ENCODE measurements at regions not wholly inside any gene's neighbourhood (a gene's known extent, or its start where the extent isn't known, plus 50 kb on each side); places are given as distances from the start of the nearest gene placed in this dataset.

- no peaks in the 10 kb centered on the region for H3K36me3 ChIP-seq (ENCODE audit: control insufficient read depth, insufficient read depth, low read length)
- no peak overlapping the region for H4K8ac ChIP-seq (ENCODE audit: low read depth in 2 of 2, low read length in 2 of 2)
Measured at GRCh38 chr14:99093532-99094517, 178.2 kb downstream of the BCL11B start.

More at GRCh38 chr14:99093532-99094517, 178.2 kb downstream of the BCL11B start:
- Histone ChIP-seq H3K9ac (ENCODE audit: low read depth, low read length) (no peak overlapping the region), H2BK20ac (ENCODE audit: low read depth, low read length) (no peak overlapping the region), H2BK120ac (ENCODE audit: low read depth, low read length) (no peak overlapping the region), H3K23ac (ENCODE audit: low read depth, low read length) (no peak overlapping the region), H2AK9ac (replicated peaks; ENCODE audit: low read depth, low read length, poor library complexity) (no peak overlapping the region), H3K4me1 (ENCODE audit: control insufficient read depth, insufficient read depth, low read length) (no peaks in the 10 kb centered on the region), H2BK5ac (ENCODE audit: low read depth, low read length, poor library complexity, severe bottlenecking) (no peak overlapping the region), H2AK5ac (ENCODE audit: low read depth, low read length) (no peak overlapping the region), H4K20me1 (ENCODE audit: insufficient read depth, low read length) (no peaks in the 10 kb centered on the region), H3K9me1 (ENCODE audit: insufficient read depth, low read length) (no peaks in the 10 kb centered on the region), H3K9me3 (ENCODE audit: control insufficient read depth, insufficient read depth, low read length) (peaks cover 20% of the 10 kb centered on the region), H3K4me2 (ENCODE audit: low read depth, low read length) (no peak overlapping the region), H2BK15ac (ENCODE audit: low read depth, low read length) (no peak overlapping the region), H2AFZ (replicated peaks; ENCODE audit: low read length, poor library complexity) (no peak overlapping the region), H3K79me1 (ENCODE audit: low read depth in 1 of 2, low read length in 2 of 2) (no peaks in the 10 kb centered on the region), H3K14ac (replicated peaks; ENCODE audit: low read depth, low read length) (no peak overlapping the region), H3K4me3 (ENCODE audit: insufficient read depth, low read depth, low read length) (no peak overlapping the region), H4K5ac (ENCODE audit: low read depth, low read length) (no peak overlapping the region), H3K27me3 (ENCODE audit: control insufficient read depth, insufficient read depth, low read length) (no peaks in the 10 kb centered on the region), H4K91ac (ENCODE audit: insufficient read depth, low read depth, low read length) (no peak overlapping the region), H3K18ac (ENCODE audit: low read depth, low read length) (no peak overlapping the region), H3K27ac (ENCODE audit: insufficient read depth, low read length) (no peak overlapping the region), H3K4ac (ENCODE audit: low read depth, low read length) (no peak overlapping the region), H3K56ac (ENCODE audit: extremely low read depth, insufficient read depth, low read length) (no peak overlapping the region)
- CTCF ChIA-PET = no interaction called here
- dilution Hi-C loops (cut with HindIII; ENCODE audit: low sequenced_read_pairs, unreplicated experiment) (no loop called here), in situ Hi-C loops (cut with MboI; ENCODE audit: low sequenced_read_pairs) (no loop called here), intact Hi-C loops (cut with micrococcal nuclease) (loop anchor here (10.0 kb wide), 1 partner anchor 779 kb away; no protein-coding TSS in a partner anchor)
- TF ChIP-seq BHLHE40 (IDR thresholded peaks at IDR 0.05; ENCODE audit: low read depth, low read length) = no peak
- TF ChIP-seq POLR2A (IDR thresholded peaks at IDR 0.05; ENCODE audit: low read depth, low read length) = no peak
- TF ChIP-seq ELK1 (IDR thresholded peaks at IDR 0.05; ENCODE audit: borderline replicate concordance, low read depth, low read length) = no peak
- no peak for TF ChIP-seq FOS (IDR thresholded peaks at IDR 0.05; ENCODE audit: low read depth, low read length)
- no peak for TF ChIP-seq CEBPB (IDR thresholded peaks at IDR 0.05; ENCODE audit: low read depth, low read length)
- TF ChIP-seq SMC3 (IDR thresholded peaks at IDR 0.05; ENCODE audit: low read depth, low read length) = no peak
- no peak for TF ChIP-seq USF2 (IDR thresholded peaks at IDR 0.05; ENCODE audit: low read depth, low read length)
- no peak for TF ChIP-seq MAZ (IDR thresholded peaks at IDR 0.05; ENCODE audit: borderline replicate concordance, low read depth, low read length)
- no peak for TF ChIP-seq NFE2L2 (IDR thresholded peaks at IDR 0.05; ENCODE audit: low read depth, low read length)
- no peak for TF ChIP-seq MXI1 (IDR thresholded peaks at IDR 0.05; ENCODE audit: borderline replicate concordance, low read depth, low read length)
- no peak for TF ChIP-seq RAD21 (IDR thresholded peaks at IDR 0.05; ENCODE audit: low read length)
- no peak for TF ChIP-seq CHD1 (IDR thresholded peaks at IDR 0.05; ENCODE audit: low read depth, low read length)
- TF ChIP-seq RCOR1 (IDR thresholded peaks at IDR 0.05; ENCODE audit: insufficient replicate concordance, low read length) = no peak
- no peak for TF ChIP-seq RFX5 (IDR thresholded peaks at IDR 0.05; ENCODE audit: low read depth, low read length)
- no peak for TF ChIP-seq CTCF (conservative IDR thresholded peaks at IDR 0.05; ENCODE audit: low read depth, low read length)
- no peak for DNase-seq
- WGBS, 2 experiments (ENCODE audit: extremely low coverage in 2 of 2, insufficient read length in 1 of 2) = 26% methylated on average over 6 of the region's 17 CpGs; no CpG with 5 or more reads in 1 of the 2 experiments
- POLR2A ChIA-PET (ENCODE audit: unreplicated experiment) = no interaction called here
- no peak for ATAC-seq (ENCODE audit: low read depth)
- BruUV-seq (replicated peaks) = no TSS peak

Data from IMR-90 (cell line).